ENCODE measurements at regions not wholly inside any gene's neighbourhood (a gene's known extent, or its start where the extent isn't known, plus 50 kb on each side); places are given as distances from the start of the nearest gene placed in this dataset.

- intact Hi-C loops (cut with micrococcal nuclease), result no loop called here
- DNase-seq (ENCODE audit: low read depth, low spot score) (no peak), ATAC-seq (no peak)
- H3K36me3 ChIP-seq (ENCODE audit: control insufficient read depth in 1 of 2, insufficient read depth in 2 of 2, low read length in 2 of 2), result no peaks in the 10 kb centered on the region
- H3K4me3 ChIP-seq (replicated peaks in 1 of 2; ENCODE audit: low read depth in 1 of 2, low read length in 2 of 2), result no peak overlapping the region
- ChIA-PET POLR2A (no interaction called here), CTCF (no interaction called here), RAD21 (ENCODE audit: low non-redundant PET in 1 of 2, low total read pairs in 2 of 2, uncharacterized antibody in 2 of 2, unreplicated experiment in 2 of 2) (no interaction called here)
- no peaks in the 10 kb centered on the region for H3K27me3 ChIP-seq (ENCODE audit: insufficient read depth, low read length)
- TF ChIP-seq FOSL1 (IDR thresholded peaks at IDR 0.05; ENCODE audit: low read depth), result no peak
- no peak for TF ChIP-seq SIN3A (IDR thresholded peaks at IDR 0.05; ENCODE audit: low read depth)
- TF ChIP-seq SRF (IDR thresholded peaks at IDR 0.05; ENCODE audit: low read depth), result no peak
- no peak for TF ChIP-seq MAX (IDR thresholded peaks at IDR 0.05)
- TF ChIP-seq ZNF274 (IDR thresholded peaks at IDR 0.05; ENCODE audit: low read depth, low read length), result no peak
- no peak for TF ChIP-seq POLR2A (IDR thresholded peaks at IDR 0.05; ENCODE audit: borderline replicate concordance, extremely low read depth, insufficient read depth, insufficient read length)
- no peak for TF ChIP-seq SP1 (IDR thresholded peaks at IDR 0.05; ENCODE audit: low read depth)
- no peak for TF ChIP-seq RAD21 (IDR thresholded peaks at IDR 0.05; ENCODE audit: low read depth)
- TF ChIP-seq CEBPB (IDR thresholded peaks at IDR 0.05; ENCODE audit: low read depth), result no peak
- TF ChIP-seq ZBTB33 (IDR thresholded peaks at IDR 0.05; ENCODE audit: extremely low read depth, insufficient replicate concordance, low read length), result no peak
- TF ChIP-seq EZH2 (IDR thresholded peaks at IDR 0.05), result no peak
- no peak for TF ChIP-seq ATF3 (IDR thresholded peaks at IDR 0.05)
- no peak for TF ChIP-seq CTCF (IDR thresholded peaks at IDR 0.05 in 2 of 3, conservative IDR thresholded peaks at IDR 0.05 in 1 of 3; ENCODE audit: borderline replicate concordance in 1 of 3, insufficient read depth in 1 of 3, low read depth in 2 of 3, low read length in 2 of 3)
- no peak for TF ChIP-seq POLR2AphosphoS5 (IDR thresholded peaks at IDR 0.05; ENCODE audit: low read depth, low read length)
- TF ChIP-seq EGR1 (IDR thresholded peaks at IDR 0.05; ENCODE audit: low read depth), result no peak
- TF ChIP-seq EZH2phosphoT487 (IDR thresholded peaks at IDR 0.05; ENCODE audit: borderline replicate concordance), result no peak
- TF ChIP-seq YY1 (IDR thresholded peaks at IDR 0.05; ENCODE audit: extremely low read depth, insufficient replicate concordance, low read depth, low read length), result no peak
- TF ChIP-seq CBX3 (IDR thresholded peaks at IDR 0.05; ENCODE audit: low read depth), result no peak
- no peak for TF ChIP-seq ELF1 (IDR thresholded peaks at IDR 0.05; ENCODE audit: borderline replicate concordance, low read depth)
- H3K79me2 ChIP-seq (ENCODE audit: insufficient read depth, low read length), result no peaks in the 10 kb centered on the region
- no TSS peak for BruUV-seq (replicated peaks)
- H3K9ac ChIP-seq (ENCODE audit: low read length), result no peak overlapping the region
- H3K9me2 ChIP-seq (ENCODE audit: insufficient read depth), result no peaks in the 10 kb centered on the region
- no peaks in the 10 kb centered on the region for H4K20me1 ChIP-seq (ENCODE audit: insufficient read depth)
- H3K4me2 ChIP-seq (ENCODE audit: low read length), result no peak overlapping the region
- H2AFZ ChIP-seq (ENCODE audit: low read depth, low read length, poor library complexity, severe bottlenecking), result no peak overlapping the region
- H3K4me1 ChIP-seq (ENCODE audit: control insufficient read depth in 1 of 2, insufficient read depth in 2 of 2, low read length in 2 of 2), result peaks cover 14 to 20% of the 10 kb centered on the region in 2 experiments
- no peaks in the 10 kb centered on the region for H3K9me3 ChIP-seq (ENCODE audit: control insufficient read depth in 1 of 2, insufficient read depth in 1 of 2, low read depth in 1 of 2, low read length in 2 of 2)
- no peak overlapping the region for H3K27ac ChIP-seq (ENCODE audit: low read depth, low read length)
Observed at GRCh38 chr11:28677721-28678120, 569.5 kb downstream of the METTL15 start.
